ENCODE measurements at regions not wholly inside any gene's neighbourhood (a gene's known extent, or its start where the extent isn't known, plus 50 kb on each side); places are given as distances from the start of the nearest gene placed in this dataset.

GRCh38 chr6:125451750-125452149 is 150.0 kb upstream of the HDDC2 start (continued):
- TF ChIP-seq ZNF639 (CRISPR knock-in tag; conservative IDR thresholded peaks at IDR 0.05 in 1 of 2, IDR thresholded peaks at IDR 0.05 in 1 of 2) (no peak), HMG20A (CRISPR knock-in tag; conservative IDR thresholded peaks at IDR 0.05) (no peak), RUNX1 (IDR thresholded peaks at IDR 0.05; ENCODE audit: low read depth) (no peak), HOMEZ (CRISPR knock-in tag; IDR thresholded peaks at IDR 0.05) (no peak), STAT5B (CRISPR knock-in tag; IDR thresholded peaks at IDR 0.05) (no peak), EWSR1 (IDR thresholded peaks at IDR 0.05; ENCODE audit: borderline replicate concordance, low read depth, partially characterized antibody) (no peak), MNT (conservative IDR thresholded peaks at IDR 0.05) (no peak)
